ENCODE measurements at regions not wholly inside any gene's neighbourhood (a gene's known extent, or its start where the extent isn't known, plus 50 kb on each side); places are given as distances from the start of the nearest gene placed in this dataset.

GRCh38 chr9:73799446-73799845 lies 647.8 kb downstream of the ANXA1 start:
- no peak for TF ChIP-seq EZH2 (IDR thresholded peaks at IDR 0.05; ENCODE audit: borderline replicate concordance, low read depth, low read length, severe bottlenecking)
- no peak for TF ChIP-seq CTCF (IDR thresholded peaks at IDR 0.05; ENCODE audit: borderline replicate concordance, extremely low read depth, low read length, poor library complexity, severe bottlenecking)
- ATAC-seq (ENCODE audit: insufficient read depth, low read depth) (no peak), DNase-seq (no peak)
- Histone ChIP-seq H3K36me3 (ENCODE audit: insufficient read depth, low read length) (no peaks in the 10 kb centered on the region), H3K4me3 (ENCODE audit: low read depth in 1 of 2, low read length in 2 of 2) (no peak overlapping the region), H3K4me2 (ENCODE audit: insufficient read depth, low read length) (no peak overlapping the region), H2AFZ (ENCODE audit: low read depth, low read length) (no peak overlapping the region), H3K9ac (ENCODE audit: low read depth, low read length) (no peak overlapping the region), H4K20me1 (ENCODE audit: insufficient read depth, low read length) (no peaks in the 10 kb centered on the region), H3K79me2 (ENCODE audit: insufficient read depth, low read length) (no peaks in the 10 kb centered on the region), H3K27ac (ENCODE audit: low read length) (no peak overlapping the region), H3K27me3 (ENCODE audit: insufficient read depth, low read length, poor library complexity) (no peaks in the 10 kb centered on the region), H3K9me3 (ENCODE audit: insufficient read depth, low read length, severe bottlenecking) (peaks cover 2% of the 10 kb centered on the region), H3K4me1 (ENCODE audit: insufficient read depth, low read length) (no peaks in the 10 kb centered on the region)

GRCh38 chr9:73805111-73805510 lies 653.4 kb downstream of the ANXA1 start:
- Histone ChIP-seq H3K9ac (ENCODE audit: low read depth, low read length) (no peak overlapping the region), H3K79me2 (ENCODE audit: insufficient read depth, low read length) (no peaks in the 10 kb centered on the region), H3K36me3 (ENCODE audit: insufficient read depth, low read length) (no peaks in the 10 kb centered on the region), H3K4me3 (ENCODE audit: low read depth in 1 of 2, low read length in 2 of 2) (0 out of 4 replicates have a peak overlapping the region, but pooled peaks of 1 of the 2 experiments have one; percentile 12), H3K9me3 (ENCODE audit: insufficient read depth, low read length, severe bottlenecking) (peaks cover 2% of the 10 kb centered on the region), H3K4me1 (ENCODE audit: insufficient read depth, low read length) (peaks cover 18% of the 10 kb centered on the region), H2AFZ (ENCODE audit: low read depth, low read length) (peak overlapping the region; percentile 73), H3K4me2 (ENCODE audit: insufficient read depth, low read length) (peak overlapping the region; percentile 57), H3K27me3 (ENCODE audit: insufficient read depth, low read length, poor library complexity) (no peaks in the 10 kb centered on the region), H3K27ac (ENCODE audit: low read length) (peak overlapping the region; percentile 67), H4K20me1 (ENCODE audit: insufficient read depth, low read length) (no peaks in the 10 kb centered on the region)
- ATAC-seq (ENCODE audit: insufficient read depth, low read depth) (no peak), DNase-seq (no peak)
- TF ChIP-seq EZH2 (IDR thresholded peaks at IDR 0.05; ENCODE audit: borderline replicate concordance, low read depth, low read length, severe bottlenecking) (no peak), CTCF (IDR thresholded peaks at IDR 0.05; ENCODE audit: borderline replicate concordance, extremely low read depth, low read length, poor library complexity, severe bottlenecking) (no peak)

- no peaks in the 10 kb centered on the region for H3K79me2 ChIP-seq (ENCODE audit: insufficient read depth, low read length)
- H3K4me1 ChIP-seq (ENCODE audit: insufficient read depth, low read length) = peaks cover 18% of the 10 kb centered on the region
- H4K20me1 ChIP-seq (ENCODE audit: insufficient read depth, low read length) = no peaks in the 10 kb centered on the region
- peak; percentile 68 for ATAC-seq (ENCODE audit: insufficient read depth, low read depth)
- no peak for TF ChIP-seq EZH2 (IDR thresholded peaks at IDR 0.05; ENCODE audit: borderline replicate concordance, low read depth, low read length, severe bottlenecking)
- TF ChIP-seq CTCF (IDR thresholded peaks at IDR 0.05; ENCODE audit: borderline replicate concordance, extremely low read depth, low read length, poor library complexity, severe bottlenecking) = no peak
- H2AFZ ChIP-seq (ENCODE audit: low read depth, low read length) = peak overlapping the region; percentile 73
- DNase-seq = no peak
- H3K4me3 ChIP-seq (ENCODE audit: low read depth in 1 of 2, low read length in 2 of 2) = 0 out of 4 replicates have a peak overlapping the region, but pooled peaks of 1 of the 2 experiments have one; percentile 12
- no peaks in the 10 kb centered on the region for H3K36me3 ChIP-seq (ENCODE audit: insufficient read depth, low read length)
- no peaks in the 10 kb centered on the region for H3K9me3 ChIP-seq (ENCODE audit: insufficient read depth, low read length, severe bottlenecking)
- peak overlapping the region; percentile 67 for H3K27ac ChIP-seq (ENCODE audit: low read length)
- H3K27me3 ChIP-seq (ENCODE audit: insufficient read depth, low read length, poor library complexity) = no peaks in the 10 kb centered on the region
- H3K9ac ChIP-seq (ENCODE audit: low read depth, low read length) = peak overlapping the region; percentile 25; the same call in 1 of the 2 replicates
- peak overlapping the region; percentile 57 for H3K4me2 ChIP-seq (ENCODE audit: insufficient read depth, low read length)
Observed at GRCh38 chr9:73805853-73806458, 654.3 kb downstream of the ANXA1 start.
